HCT116 (cell line): ENCODE measurements at regions not wholly inside any gene's neighbourhood (a gene's known extent, or its start where the extent isn't known, plus 50 kb on each side); places are given as distances from the start of the nearest gene placed in this dataset.

ENCODE experiments used
- CEBPB ChIP-seq: IDR thresholded peaks from 2 replicates; pipeline ENCODE4 v1.6.1; 2012; ENCODE audit warnings: low read depth
- JUND ChIP-seq: IDR thresholded peaks from 2 replicates; pipeline ENCODE4 v1.6.1; 2012
- POLR2AphosphoS5 ChIP-seq: IDR thresholded peaks from 2 replicates; pipeline ENCODE4 v1.6.1; 2011; ENCODE audit warnings: mild to moderate bottlenecking, low read depth, low read length, moderate library complexity
- TF ChIP-seq, protein P1 (sequence below), 3 experiments: fragments of 200-600 bp in 1 of 3; sonication (generic) in 1 of 3; IDR thresholded peaks in 2 of 3; conservative IDR thresholded peaks in 1 of 3; 2 replicates each; pipeline ENCODE4 v1.5.1; 2012 to 2017; ENCODE audit warnings: low read depth in 2 of 3, low read length in 2 of 3, antibody characterized with exemption in 1 of 3, borderline replicate concordance in 1 of 3, control low read depth in 1 of 3, mild to moderate bottlenecking in 1 of 3, mixed read lengths in 1 of 3, mixed run types in 1 of 3, moderate library complexity in 1 of 3; ENCODE audit not compliant: insufficient read depth in 1 of 3
- TF ChIP-seq, protein P2 (sequence below): IDR thresholded peaks from 2 replicates; pipeline ENCODE4 v1.6.1; 2012
- TF ChIP-seq, protein P3 (sequence below): IDR thresholded peaks from 2 replicates; pipeline ENCODE4 v1.6.1; 2012; ENCODE audit warnings: low read depth

GRCh38 chr16:79933603-79934002, 333.1 kb upstream of the MAF start:
- TF ChIP-seq, protein P1, sequence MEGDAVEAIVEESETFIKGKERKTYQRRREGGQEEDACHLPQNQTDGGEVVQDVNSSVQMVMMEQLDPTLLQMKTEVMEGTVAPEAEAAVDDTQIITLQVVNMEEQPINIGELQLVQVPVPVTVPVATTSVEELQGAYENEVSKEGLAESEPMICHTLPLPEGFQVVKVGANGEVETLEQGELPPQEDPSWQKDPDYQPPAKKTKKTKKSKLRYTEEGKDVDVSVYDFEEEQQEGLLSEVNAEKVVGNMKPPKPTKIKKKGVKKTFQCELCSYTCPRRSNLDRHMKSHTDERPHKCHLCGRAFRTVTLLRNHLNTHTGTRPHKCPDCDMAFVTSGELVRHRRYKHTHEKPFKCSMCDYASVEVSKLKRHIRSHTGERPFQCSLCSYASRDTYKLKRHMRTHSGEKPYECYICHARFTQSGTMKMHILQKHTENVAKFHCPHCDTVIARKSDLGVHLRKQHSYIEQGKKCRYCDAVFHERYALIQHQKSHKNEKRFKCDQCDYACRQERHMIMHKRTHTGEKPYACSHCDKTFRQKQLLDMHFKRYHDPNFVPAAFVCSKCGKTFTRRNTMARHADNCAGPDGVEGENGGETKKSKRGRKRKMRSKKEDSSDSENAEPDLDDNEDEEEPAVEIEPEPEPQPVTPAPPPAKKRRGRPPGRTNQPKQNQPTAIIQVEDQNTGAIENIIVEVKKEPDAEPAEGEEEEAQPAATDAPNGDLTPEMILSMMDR (IDR thresholded peaks at IDR 0.05 in 2 of 3, conservative IDR thresholded peaks at IDR 0.05 in 1 of 3; ENCODE audit: borderline replicate concordance in 1 of 3, insufficient read depth in 1 of 3, low read depth in 2 of 3, low read length in 2 of 3) = no peak
- no peak for TF ChIP-seq CEBPB
- no peak for TF ChIP-seq JUND
- TF ChIP-seq, protein P2, sequence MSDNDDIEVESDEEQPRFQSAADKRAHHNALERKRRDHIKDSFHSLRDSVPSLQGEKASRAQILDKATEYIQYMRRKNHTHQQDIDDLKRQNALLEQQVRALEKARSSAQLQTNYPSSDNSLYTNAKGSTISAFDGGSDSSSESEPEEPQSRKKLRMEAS = no peak
- TF ChIP-seq, protein P3, sequence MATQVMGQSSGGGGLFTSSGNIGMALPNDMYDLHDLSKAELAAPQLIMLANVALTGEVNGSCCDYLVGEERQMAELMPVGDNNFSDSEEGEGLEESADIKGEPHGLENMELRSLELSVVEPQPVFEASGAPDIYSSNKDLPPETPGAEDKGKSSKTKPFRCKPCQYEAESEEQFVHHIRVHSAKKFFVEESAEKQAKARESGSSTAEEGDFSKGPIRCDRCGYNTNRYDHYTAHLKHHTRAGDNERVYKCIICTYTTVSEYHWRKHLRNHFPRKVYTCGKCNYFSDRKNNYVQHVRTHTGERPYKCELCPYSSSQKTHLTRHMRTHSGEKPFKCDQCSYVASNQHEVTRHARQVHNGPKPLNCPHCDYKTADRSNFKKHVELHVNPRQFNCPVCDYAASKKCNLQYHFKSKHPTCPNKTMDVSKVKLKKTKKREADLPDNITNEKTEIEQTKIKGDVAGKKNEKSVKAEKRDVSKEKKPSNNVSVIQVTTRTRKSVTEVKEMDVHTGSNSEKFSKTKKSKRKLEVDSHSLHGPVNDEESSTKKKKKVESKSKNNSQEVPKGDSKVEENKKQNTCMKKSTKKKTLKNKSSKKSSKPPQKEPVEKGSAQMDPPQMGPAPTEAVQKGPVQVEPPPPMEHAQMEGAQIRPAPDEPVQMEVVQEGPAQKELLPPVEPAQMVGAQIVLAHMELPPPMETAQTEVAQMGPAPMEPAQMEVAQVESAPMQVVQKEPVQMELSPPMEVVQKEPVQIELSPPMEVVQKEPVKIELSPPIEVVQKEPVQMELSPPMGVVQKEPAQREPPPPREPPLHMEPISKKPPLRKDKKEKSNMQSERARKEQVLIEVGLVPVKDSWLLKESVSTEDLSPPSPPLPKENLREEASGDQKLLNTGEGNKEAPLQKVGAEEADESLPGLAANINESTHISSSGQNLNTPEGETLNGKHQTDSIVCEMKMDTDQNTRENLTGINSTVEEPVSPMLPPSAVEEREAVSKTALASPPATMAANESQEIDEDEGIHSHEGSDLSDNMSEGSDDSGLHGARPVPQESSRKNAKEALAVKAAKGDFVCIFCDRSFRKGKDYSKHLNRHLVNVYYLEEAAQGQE = no peak
- TF ChIP-seq POLR2AphosphoS5 = no peak
